H1 (cell line): ENCODE measurements at regions not wholly inside any gene's neighbourhood (a gene's known extent, or its start where the extent isn't known, plus 50 kb on each side); places are given as distances from the start of the nearest gene placed in this dataset.

ENCODE experiments used
- CTCF ChIA-PET: fragments of 300-600 bp; sonication (Branson Sonifier 250); formaldehyde crosslinking; loops from one replicate; lab custom pipeline; 2021; ENCODE audit not compliant: partially characterized antibody; lab: Charles Lee
- POLR2A ChIA-PET: fragments of 300-600 bp; sonication (Branson Sonifier 250); formaldehyde crosslinking; loops from one replicate; lab custom pipeline; 2021; ENCODE audit warnings: inconsistent platforms; ENCODE audit not compliant: partially characterized antibody; lab: Charles Lee
- DNase-seq, 2 experiments: peaks; one replicate each; pipeline versions ENCODE4 v3.0.0 to v3.0.0-alpha.2; 2010 to 2022; ENCODE audit warnings: low spot score in 2 of 2, low read depth in 1 of 2, mixed read lengths in 1 of 2
- FAIRE-seq: peaks from 2 replicates; lab custom pipeline; 2011; peaks lifted over from hg19 to GRCh38; lab: Jason Lieb, UNC
- H2AFZ ChIP-seq: 2 replicates; pipeline ENCODE4 v1.8.1; 2012; ENCODE audit warnings: low read length, inconsistent platforms
- H2AK5ac ChIP-seq: 2 replicates; pipeline ENCODE4 v1.6.1; 2013; ENCODE audit warnings: low read depth, low read length
- H2BK120ac ChIP-seq: replicated peaks from 2 replicates; pipeline ENCODE3; 2013; ENCODE audit warnings: low read depth, low read length, inconsistent platforms
- H2BK12ac ChIP-seq: 2 replicates; pipeline ENCODE4 v1.6.1; 2013; ENCODE audit warnings: low read depth, low read length
- H2BK15ac ChIP-seq: 2 replicates; pipeline ENCODE4 v1.6.1; 2013; ENCODE audit warnings: low read length
- H2BK20ac ChIP-seq: 2 replicates; pipeline ENCODE4 v1.6.1; 2013; ENCODE audit warnings: low read length
- H2BK5ac ChIP-seq: 2 replicates; pipeline ENCODE4 v1.6.1; 2013; ENCODE audit warnings: low read depth, low read length
- H3K14ac ChIP-seq: 2 replicates; pipeline ENCODE4 v1.6.1; 2013; ENCODE audit warnings: inconsistent platforms; ENCODE audit not compliant: insufficient read length
- H3K18ac ChIP-seq: 2 replicates; pipeline ENCODE4 v1.6.1; 2013; ENCODE audit warnings: low read length; ENCODE audit errors: extremely low read depth
- H3K23ac ChIP-seq: 2 replicates; pipeline ENCODE4 v1.6.1; 2013; ENCODE audit warnings: inconsistent platforms; ENCODE audit not compliant: insufficient read length
- H3K23me2 ChIP-seq: 2 replicates; pipeline ENCODE4 v1.6.1; 2013; ENCODE audit warnings: low read depth, low read length
- H3K27ac ChIP-seq: 2 replicates; pipeline ENCODE4 v1.6.1; 2011; ENCODE audit warnings: low read depth, low read length, inconsistent platforms
- H3K27me3 ChIP-seq, 4 experiments: replicated peaks in 1 of 4; 1 replicate in 1 of 4; 2 replicates in 3 of 4; pipeline versions ENCODE4 v1.6.1 to v1.8.1; 2011 to 2013; ENCODE audit warnings: low read length in 3 of 4, mild to moderate bottlenecking in 3 of 4, inconsistent platforms in 2 of 4, mixed read lengths in 2 of 4, moderate library complexity in 1 of 4; ENCODE audit not compliant: control insufficient read depth in 3 of 4, insufficient read depth in 3 of 4; ENCODE audit errors: extremely low read depth in 1 of 4
- H3K36me3 ChIP-seq, 4 experiments: 2 replicates each; pipeline versions ENCODE4 v1.6.1 to v1.8.1; 2011 to 2013; ENCODE audit warnings: mild to moderate bottlenecking in 4 of 4, low read length in 3 of 4, moderate library complexity in 2 of 4, control low read depth in 1 of 4, inconsistent platforms in 1 of 4; ENCODE audit not compliant: insufficient read depth in 4 of 4, control insufficient read depth in 2 of 4
- H3K4ac ChIP-seq: replicated peaks from 2 replicates; pipeline ENCODE3; 2013; ENCODE audit warnings: low read length, low read depth, mixed read lengths, inconsistent platforms; ENCODE audit not compliant: insufficient read length
- H3K4me1 ChIP-seq, 4 experiments: replicated peaks in 1 of 4; 1 replicate in 1 of 4; 2 replicates in 3 of 4; pipeline versions ENCODE4 v1.6.1 to v1.8.1; 2011 to 2013; ENCODE audit warnings: low read length in 3 of 4, inconsistent platforms in 2 of 4, mixed read lengths in 1 of 4; ENCODE audit not compliant: insufficient read depth in 4 of 4, control insufficient read depth in 3 of 4
- H3K4me2 ChIP-seq, 2 experiments: 2 replicates each; pipeline versions ENCODE4 v1.6.1 to v1.8.1; 2011 to 2013; ENCODE audit warnings: low read depth in 2 of 2, low read length in 2 of 2, control low read depth in 1 of 2, inconsistent platforms in 1 of 2, mild to moderate bottlenecking in 1 of 2; ENCODE audit not compliant: insufficient read depth in 1 of 2
- H3K4me3 ChIP-seq, 4 experiments: fragments of 200-600, 300-600 bp in 1 of 4; sonication (generic), shearing (Covaris generic), sonication (Bioruptor Twin) in 1 of 4; 2 replicates each; pipeline versions ENCODE4 v1.5.1 to v1.8.1; 2011 to 2016; ENCODE audit warnings: low read length in 4 of 4, low read depth in 3 of 4, control low read depth in 2 of 4, inconsistent platforms in 2 of 4, mild to moderate bottlenecking in 2 of 4, mixed read lengths in 1 of 4, moderate library complexity in 1 of 4; ENCODE audit not compliant: insufficient read depth in 2 of 4; ENCODE audit errors: extremely low read depth in 1 of 4
- H3K56ac ChIP-seq: replicated peaks from 2 replicates; pipeline ENCODE3; 2013; ENCODE audit warnings: low read depth, mild to moderate bottlenecking, mixed read lengths, low read length, inconsistent platforms; ENCODE audit not compliant: insufficient read length
- H3K79me1 ChIP-seq: 2 replicates; pipeline ENCODE4 v1.6.1; 2013; ENCODE audit warnings: low read depth, low read length, control low read depth
- H3K79me2 ChIP-seq, 2 experiments: 2 replicates each; pipeline versions ENCODE4 v1.6.1 to v1.8.1; 2012 to 2013; ENCODE audit warnings: low read length in 2 of 2, mild to moderate bottlenecking in 2 of 2, inconsistent platforms in 1 of 2; ENCODE audit not compliant: insufficient read depth in 2 of 2, control insufficient read depth in 1 of 2
- H3K9ac ChIP-seq, 4 experiments: replicated peaks in 1 of 4; 1 replicate in 1 of 4; 2 replicates in 3 of 4; pipeline versions ENCODE4 v1.6.1 to v1.8.1; 2011 to 2013; ENCODE audit warnings: low read depth in 3 of 4, low read length in 3 of 4, control low read depth in 2 of 4, mild to moderate bottlenecking in 2 of 4, moderate library complexity in 2 of 4, inconsistent platforms in 1 of 4; ENCODE audit errors: extremely low read depth in 1 of 4
- H3K9me3 ChIP-seq, 2 experiments: 2 replicates each; pipeline versions ENCODE4 v1.6.1 to v1.8.1; 2012 to 2013; ENCODE audit warnings: mild to moderate bottlenecking in 2 of 2, moderate library complexity in 2 of 2, control low read depth in 1 of 2, inconsistent platforms in 1 of 2, low read depth in 1 of 2, low read length in 1 of 2, mixed read lengths in 1 of 2; ENCODE audit not compliant: insufficient read depth in 2 of 2
- H4K20me1 ChIP-seq, 2 experiments: replicated peaks in 1 of 2; 2 replicates each; pipeline versions ENCODE3 to v1.8.1; 2011 to 2013; ENCODE audit warnings: inconsistent platforms in 2 of 2, low read length in 2 of 2, mild to moderate bottlenecking in 1 of 2; ENCODE audit not compliant: insufficient read depth in 2 of 2, control insufficient read depth in 1 of 2
- H4K5ac ChIP-seq: 2 replicates; pipeline ENCODE4 v1.6.1; 2013; ENCODE audit warnings: low read length, low read depth, mixed read lengths, inconsistent platforms; ENCODE audit not compliant: insufficient read length
- H4K8ac ChIP-seq: 2 replicates; pipeline ENCODE4 v1.8.0; 2013; ENCODE audit warnings: mild to moderate bottlenecking, moderate library complexity, low read length, inconsistent platforms; ENCODE audit not compliant: insufficient read depth; ENCODE audit errors: extremely low read depth
- H4K91ac ChIP-seq: replicated peaks from 2 replicates; pipeline ENCODE3; 2013; ENCODE audit warnings: low read length, mixed read lengths, inconsistent platforms; ENCODE audit not compliant: insufficient read length
- ATF2 ChIP-seq: IDR thresholded peaks from 2 replicates; pipeline ENCODE4 v1.6.1; 2012; ENCODE audit warnings: low read length, inconsistent platforms
- CHD1 ChIP-seq: IDR thresholded peaks from 2 replicates; pipeline ENCODE4 v1.6.1; 2012; ENCODE audit warnings: low read depth, low read length, improper control_type of control experiment
- CTCF ChIP-seq, 3 experiments: IDR thresholded peaks; 1 replicate in 2 of 3; 2 replicates in 1 of 3; pipeline versions ENCODE4 v1.5.1 to v1.6.1; 2011; ENCODE audit warnings: low read length in 3 of 3, mild to moderate bottlenecking in 3 of 3, inconsistent platforms in 2 of 3, low read depth in 1 of 3, moderate library complexity in 1 of 3; ENCODE audit not compliant: insufficient read depth in 1 of 3; ENCODE audit errors: control extremely low read depth in 1 of 3
- HDAC6 ChIP-seq: IDR thresholded peaks from one replicate; pipeline ENCODE4 v1.7.1; 2012; ENCODE audit warnings: low read depth, mild to moderate bottlenecking, inconsistent platforms, low read length, moderate library complexity
- JUND ChIP-seq: IDR thresholded peaks from 2 replicates; pipeline ENCODE4 v1.6.1; 2011; ENCODE audit warnings: mild to moderate bottlenecking, improper control_type of control experiment, low read length
- KDM5A ChIP-seq: fragments of 200-600 bp; IDR thresholded peaks from 2 replicates; pipeline ENCODE4 v1.7.1; 2012; ENCODE audit warnings: mild to moderate bottlenecking, low read length, inconsistent platforms, mixed read lengths
- PHF8 ChIP-seq: fragments of 200-600 bp; sonication (generic); conservative IDR thresholded peaks from 2 replicates; pipeline ENCODE4 v1.7.1; 2012; ENCODE audit warnings: low read depth, mild to moderate bottlenecking, inconsistent platforms, low read length, moderate library complexity
- SIRT6 ChIP-seq: IDR thresholded peaks from one replicate; pipeline ENCODE4 v1.7.1; 2012; ENCODE audit warnings: low read length, inconsistent platforms
- TAF1 ChIP-seq: IDR thresholded peaks from 2 replicates; pipeline ENCODE4 v1.6.1; 2011; ENCODE audit warnings: mild to moderate bottlenecking, low read depth, low read length
- USF2 ChIP-seq: IDR thresholded peaks from 2 replicates; pipeline ENCODE4 v1.6.1; 2011; ENCODE audit warnings: low read length, improper control_type of control experiment
- WGBS, 2 experiments: shearing (Covaris generic) in 1 of 2; methylation state at CpG; one replicate each; pipeline versions ENCODE4 v1.1.6 to v1.1.7; 2013 to 2015; ENCODE audit warnings: low lambda C conversion rate in 2 of 2, mixed read lengths in 2 of 2, inconsistent platforms in 1 of 2, low coverage in 1 of 2, missing lambda C conversion rate in 1 of 2; ENCODE audit not compliant: insufficient replicate concordance in 2 of 2, insufficient coverage in 1 of 2, insufficient read length in 1 of 2; ENCODE audit errors: extremely low coverage in 1 of 2, missing lambda C conversion rate in 1 of 2; 5-methylcytosine and 5-hydroxymethylcytosine counted together

DNA sequence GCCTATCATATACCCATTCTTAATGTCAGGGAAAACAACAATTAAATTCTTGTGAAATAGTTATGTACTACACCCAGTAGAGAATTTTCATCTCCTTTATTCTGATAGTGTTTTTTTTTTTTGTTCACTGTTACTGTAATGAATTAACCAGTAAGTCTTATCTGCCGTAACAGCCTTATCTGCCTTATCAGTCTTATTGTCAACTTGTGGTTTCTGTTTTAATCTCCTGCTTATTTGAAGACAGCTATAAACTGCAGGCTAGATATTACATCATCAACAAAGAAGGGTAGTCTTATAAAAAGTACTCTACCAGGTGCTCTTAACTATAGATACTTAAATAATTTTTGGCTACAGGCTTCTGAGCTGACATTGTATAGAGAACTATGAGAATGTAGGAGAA is 79.5 kb downstream of the MAGEB5 start:
- H2BK15ac ChIP-seq = no peak overlapping the region
- H3K4me3 ChIP-seq = no peak overlapping the region
- H3K4me2 ChIP-seq = no peak overlapping the region
- ChIA-PET POLR2A (no interaction called here), CTCF (no interaction called here)
- H3K56ac ChIP-seq = no peak overlapping the region
- no peaks in the 10 kb centered on the region for H3K9me3 ChIP-seq
- 89% methylated on average over 1 of the region's 1 CpG; no CpG with 5 or more reads in 1 of the 2 experiments for WGBS, 2 experiments
- DNase-seq (no peak), FAIRE-seq (no peak)
- no peak overlapping the region for H2BK20ac ChIP-seq
- no peak overlapping the region for H3K4ac ChIP-seq
- no peak overlapping the region for H3K27ac ChIP-seq
- no peak overlapping the region for H3K18ac ChIP-seq
- H3K27me3 ChIP-seq = no peaks in the 10 kb centered on the region
- H2BK12ac ChIP-seq = no peak overlapping the region
- no peaks in the 10 kb centered on the region for H3K36me3 ChIP-seq
- H2BK120ac ChIP-seq = no peak overlapping the region
- H3K9ac ChIP-seq = no peak overlapping the region
- no peak overlapping the region for H2AFZ ChIP-seq
- H4K91ac ChIP-seq = no peak overlapping the region
- H3K23me2 ChIP-seq = no peaks in the 10 kb centered on the region
- H3K79me2 ChIP-seq = no peaks in the 10 kb centered on the region
- H3K14ac ChIP-seq = no peak overlapping the region
- H4K20me1 ChIP-seq = no peaks in the 10 kb centered on the region
- no peaks in the 10 kb centered on the region for H3K79me1 ChIP-seq
- H3K23ac ChIP-seq = no peak overlapping the region
- H3K4me1 ChIP-seq = no peaks in the 10 kb centered on the region
- no peak overlapping the region for H4K5ac ChIP-seq
- H2AK5ac ChIP-seq = no peak overlapping the region
- H4K8ac ChIP-seq = no peak overlapping the region
- H2BK5ac ChIP-seq = no peak overlapping the region
- no peak for TF ChIP-seq CHD1
- TF ChIP-seq KDM5A = no peak
- TF ChIP-seq TAF1 = no peak
- TF ChIP-seq CTCF (IDR thresholded peaks at IDR 0.05; ENCODE audit: control extremely low read depth in 1 of 3, insufficient read depth in 1 of 3, low read depth in 1 of 3, low read length in 3 of 3) = no peak
- no peak for TF ChIP-seq USF2
- TF ChIP-seq ATF2 = no peak
- no peak for TF ChIP-seq SIRT6
- TF ChIP-seq PHF8 = no peak
- no peak for TF ChIP-seq HDAC6
- no peak for TF ChIP-seq JUND
